ENCODE measurements at regions not wholly inside any gene's neighbourhood (a gene's known extent, or its start where the extent isn't known, plus 50 kb on each side); places are given as distances from the start of the nearest gene placed in this dataset.

DNA sequence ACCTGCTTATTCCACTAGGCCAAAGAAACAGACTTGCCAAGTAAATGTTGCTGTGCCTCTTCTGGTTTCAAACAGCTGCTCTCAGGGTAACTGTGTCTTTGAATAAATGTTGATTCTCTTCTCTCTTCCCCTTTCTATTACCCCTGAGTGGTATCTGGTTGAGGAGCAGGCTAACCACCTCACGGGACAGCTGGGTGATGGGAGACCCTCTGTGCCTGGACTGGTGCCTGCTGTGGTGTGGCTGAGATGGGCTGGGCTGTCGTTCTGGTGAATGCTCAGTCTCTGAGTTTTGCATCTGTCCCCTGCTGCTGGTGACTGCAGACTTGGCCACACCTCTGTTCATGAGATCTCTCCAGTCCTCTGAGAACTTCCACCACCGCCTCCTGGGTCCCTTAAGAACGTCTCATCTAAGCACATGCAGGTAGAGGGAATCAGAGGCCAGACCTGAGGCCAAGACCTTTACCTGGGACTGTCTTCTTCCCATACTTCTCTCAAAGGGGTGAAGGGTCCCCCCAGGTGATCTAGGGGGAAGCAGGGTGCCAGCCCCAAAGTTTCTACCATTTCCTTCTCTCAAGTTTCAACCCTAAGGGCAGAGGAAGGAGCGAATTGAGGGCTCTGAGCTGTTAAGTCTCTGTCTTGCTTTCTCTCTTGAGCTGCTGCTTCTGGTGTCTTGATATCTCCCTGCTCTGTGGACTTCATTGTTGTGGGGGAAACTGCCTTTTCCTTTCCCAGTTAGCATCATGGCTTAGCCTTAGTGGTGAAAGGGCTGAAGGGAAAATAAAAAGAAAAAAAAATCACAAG is 252.9 kb downstream of the EBLN2 start:
- TF ChIP-seq POLR2AphosphoS5 (IDR thresholded peaks at IDR 0.05) (no peak), POLR2A (IDR thresholded peaks at IDR 0.05) (no peak), EP300 (IDR thresholded peaks at IDR 0.05; ENCODE audit: low read depth) (no peak)
- TF ChIP-seq, protein P1, sequence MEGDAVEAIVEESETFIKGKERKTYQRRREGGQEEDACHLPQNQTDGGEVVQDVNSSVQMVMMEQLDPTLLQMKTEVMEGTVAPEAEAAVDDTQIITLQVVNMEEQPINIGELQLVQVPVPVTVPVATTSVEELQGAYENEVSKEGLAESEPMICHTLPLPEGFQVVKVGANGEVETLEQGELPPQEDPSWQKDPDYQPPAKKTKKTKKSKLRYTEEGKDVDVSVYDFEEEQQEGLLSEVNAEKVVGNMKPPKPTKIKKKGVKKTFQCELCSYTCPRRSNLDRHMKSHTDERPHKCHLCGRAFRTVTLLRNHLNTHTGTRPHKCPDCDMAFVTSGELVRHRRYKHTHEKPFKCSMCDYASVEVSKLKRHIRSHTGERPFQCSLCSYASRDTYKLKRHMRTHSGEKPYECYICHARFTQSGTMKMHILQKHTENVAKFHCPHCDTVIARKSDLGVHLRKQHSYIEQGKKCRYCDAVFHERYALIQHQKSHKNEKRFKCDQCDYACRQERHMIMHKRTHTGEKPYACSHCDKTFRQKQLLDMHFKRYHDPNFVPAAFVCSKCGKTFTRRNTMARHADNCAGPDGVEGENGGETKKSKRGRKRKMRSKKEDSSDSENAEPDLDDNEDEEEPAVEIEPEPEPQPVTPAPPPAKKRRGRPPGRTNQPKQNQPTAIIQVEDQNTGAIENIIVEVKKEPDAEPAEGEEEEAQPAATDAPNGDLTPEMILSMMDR (IDR thresholded peaks at IDR 0.05): no peak
